ENCODE measurements at regions not wholly inside any gene's neighbourhood (a gene's known extent, or its start where the extent isn't known, plus 50 kb on each side); places are given as distances from the start of the nearest gene placed in this dataset.
"Not testable (repeated sequence)": the region's sequence is repeated elsewhere in the genome, so short reads cannot be mapped to it uniquely, and the experiment has no call there.

DNA sequence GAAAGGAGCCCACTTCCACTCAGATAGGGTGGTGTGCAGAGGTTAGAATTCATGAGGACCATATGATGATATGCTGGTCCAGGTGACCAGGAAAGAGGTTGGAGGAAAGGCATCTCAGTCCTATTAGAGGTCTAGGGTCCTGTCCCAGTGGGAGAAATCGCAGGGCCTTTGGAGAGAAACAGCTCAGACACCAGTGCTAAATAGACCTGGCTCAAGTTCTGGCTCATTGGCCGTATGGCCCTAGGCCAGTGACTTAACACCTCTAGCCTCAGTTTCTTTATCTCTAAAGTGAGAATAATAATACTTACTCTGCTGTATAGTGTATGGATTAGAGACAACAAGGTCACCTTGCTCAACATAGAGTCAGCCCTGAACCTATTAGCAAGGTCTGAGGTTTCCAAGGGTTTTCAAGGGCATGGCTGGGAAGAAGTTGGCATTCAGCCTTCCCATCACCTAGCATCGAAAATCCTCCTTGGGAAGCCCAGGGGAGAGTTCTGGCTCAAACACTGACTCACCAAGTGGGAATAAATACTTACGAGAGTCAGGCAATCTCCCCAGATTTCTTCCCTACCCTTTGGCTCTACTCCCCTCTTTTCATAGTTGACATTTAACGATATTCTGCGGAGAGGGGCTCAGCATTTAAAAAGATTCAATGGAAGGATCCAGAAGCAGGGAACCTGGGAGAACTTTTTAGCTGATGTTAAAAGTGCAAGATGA lies 473.1 kb upstream of the PODXL start:
- DNase-seq, result no peak

DNA sequence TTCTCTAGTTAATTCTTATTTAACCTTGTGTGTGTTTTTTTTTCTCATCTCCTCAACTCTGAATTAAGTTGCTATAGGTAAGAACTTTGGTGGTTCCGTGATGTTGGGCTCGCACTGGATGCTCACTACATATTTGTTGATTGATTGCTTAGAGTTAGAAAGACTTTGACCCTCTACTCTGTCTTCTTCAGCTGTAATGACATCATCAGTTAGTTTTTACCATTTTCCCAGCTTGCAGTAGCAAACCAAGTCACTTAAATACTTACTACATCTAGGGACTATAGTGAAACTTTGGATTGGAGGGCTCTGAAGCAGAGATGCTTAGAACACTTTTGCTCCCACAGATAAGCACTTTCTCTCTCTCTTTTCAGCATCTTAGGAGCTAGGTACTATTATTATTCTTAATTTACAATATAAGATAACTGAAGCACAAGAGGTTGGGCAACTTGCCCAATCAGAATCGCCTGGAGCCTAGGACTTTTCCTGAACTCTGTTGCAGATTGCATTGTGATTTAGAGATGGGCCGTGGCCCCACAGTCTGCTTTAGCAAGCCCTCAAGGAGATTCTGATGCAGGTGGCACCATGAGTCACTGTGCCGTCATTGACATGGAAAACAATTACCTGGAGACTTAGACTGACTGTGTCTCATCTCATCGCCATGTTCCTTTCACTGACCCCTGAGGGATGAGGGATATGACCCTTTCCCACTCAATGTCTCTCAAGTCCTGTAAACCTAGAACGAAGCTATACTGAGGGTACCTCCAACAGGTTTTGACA lies 471.9 kb upstream of the PODXL start:
- DNase-seq, result no peak

DNA sequence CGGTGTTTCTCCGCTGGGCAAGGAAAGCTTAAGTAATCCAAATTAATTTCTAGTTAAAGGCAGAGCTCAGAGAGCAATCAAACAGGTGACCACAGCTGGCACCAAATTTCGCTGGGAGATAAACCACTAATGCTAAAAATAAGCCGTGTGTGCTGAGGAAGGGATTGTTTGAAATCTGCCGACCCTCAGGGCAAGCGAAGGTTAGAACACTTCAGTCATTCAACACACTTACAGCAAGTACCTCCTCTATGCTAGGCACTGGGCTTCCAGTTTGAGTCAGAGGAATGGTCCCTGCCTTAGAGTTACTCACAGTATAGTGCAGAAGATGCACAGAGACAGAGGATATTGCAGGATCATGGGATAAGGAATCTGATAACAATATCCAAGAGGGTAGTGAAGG lies 467.9 kb upstream of the PODXL start:
- DNase-seq, result no peak

DNA sequence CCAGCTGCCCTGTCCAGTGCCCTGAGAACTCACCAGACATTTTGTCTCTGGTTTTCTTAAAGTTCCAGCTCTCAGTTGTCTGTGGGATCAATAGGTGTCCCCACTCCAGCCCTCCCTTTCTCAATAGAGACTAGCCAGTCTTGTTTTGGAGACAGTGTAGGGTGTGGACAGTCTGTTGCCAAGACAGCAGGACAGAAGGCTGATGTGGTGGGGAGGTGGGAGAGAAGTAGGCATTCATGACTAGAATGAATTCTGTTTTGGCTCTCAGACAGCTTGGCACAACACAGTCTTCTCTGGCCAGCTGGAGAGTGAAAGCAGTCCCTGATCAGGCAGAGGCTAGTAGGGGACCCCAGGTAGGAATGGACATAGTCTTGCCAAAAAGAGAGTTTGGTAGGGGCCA lies 467.0 kb upstream of the PODXL start:
- no peak for DNase-seq

DNA sequence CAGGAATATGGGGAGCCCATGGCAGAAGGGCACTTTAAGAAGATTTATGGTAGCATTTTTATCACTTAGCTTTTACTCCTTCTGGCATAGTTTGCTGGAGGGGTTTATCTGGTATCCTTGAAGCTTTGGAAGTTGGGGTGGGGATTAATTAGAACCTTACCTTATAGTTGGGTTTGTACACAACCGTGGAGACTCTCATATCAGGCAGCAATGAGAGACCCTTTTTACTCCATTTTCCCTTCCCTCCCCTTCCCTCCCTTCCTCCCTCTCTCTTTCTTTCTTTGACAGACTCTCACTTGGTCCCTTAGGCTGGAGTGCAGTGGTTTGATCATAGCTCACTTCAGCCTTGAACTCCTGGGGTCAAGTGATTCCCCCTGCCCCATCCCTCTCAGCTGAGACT lies 465.8 kb upstream of the PODXL start:
- no peak for DNase-seq

DNA sequence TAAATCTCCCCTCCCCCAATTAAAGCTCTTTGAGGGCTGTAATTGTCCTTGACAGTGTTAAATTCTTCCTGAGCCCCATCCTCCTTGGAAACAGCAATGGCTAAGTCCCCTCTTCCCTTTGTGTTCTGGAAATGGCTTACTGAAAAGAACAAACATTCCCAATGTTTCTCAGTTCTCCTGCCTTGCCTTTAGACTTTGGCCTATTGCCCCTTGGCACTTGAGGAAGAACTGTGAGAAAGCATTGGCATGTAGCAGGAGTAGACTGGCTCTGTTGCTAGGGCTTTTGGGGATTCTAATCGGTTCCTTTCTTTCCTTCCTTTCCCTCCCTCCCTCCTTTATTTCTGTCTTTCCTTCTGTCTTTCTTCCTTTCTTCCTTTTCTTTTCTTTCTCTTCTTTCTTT lies 463.3 kb upstream of the PODXL start:
- DNase-seq, result no peak

DNA sequence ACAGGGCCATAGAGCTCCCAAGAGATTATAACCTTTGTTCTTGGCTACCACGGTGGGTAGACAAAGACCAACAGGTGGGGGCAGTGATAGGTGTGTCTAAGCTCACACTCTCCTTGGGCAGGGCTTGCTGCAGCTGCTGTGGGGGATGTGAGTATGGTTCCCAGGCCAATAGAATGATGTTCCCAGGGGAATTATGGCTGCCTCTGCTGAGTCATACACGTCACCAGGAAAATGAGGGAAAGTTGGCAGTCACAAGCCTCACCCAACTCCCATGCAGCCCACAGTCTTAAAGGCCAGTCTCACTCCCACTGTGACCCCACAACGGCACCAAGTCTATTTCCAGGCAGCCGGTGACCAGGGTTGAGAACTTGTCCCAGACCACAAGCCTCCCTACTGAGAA lies 453.4 kb upstream of the PODXL start:
- no peak for DNase-seq

DNA sequence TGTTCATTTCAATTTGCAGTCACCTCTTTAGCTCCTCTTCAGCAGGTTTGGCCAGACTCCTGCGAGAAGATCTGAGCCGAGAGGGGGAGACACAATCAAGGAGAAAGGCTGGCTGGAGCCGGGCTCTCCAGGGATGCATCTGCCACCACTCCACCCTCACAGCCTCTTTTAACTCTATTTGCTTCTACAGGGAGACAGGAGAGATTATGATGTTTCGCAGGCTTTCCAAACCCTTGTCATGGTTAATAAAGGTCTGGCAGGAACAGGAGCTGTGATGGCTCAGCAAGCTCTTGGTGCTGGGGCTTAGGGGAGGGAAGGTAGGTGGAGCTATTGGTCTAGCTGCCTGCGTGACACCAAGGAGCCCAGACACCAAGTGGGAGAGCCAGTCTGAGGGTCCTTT lies 448.1 kb upstream of the PODXL start:
- DNase-seq, result peak in 1 of 2 experiments; percentile 16

DNA sequence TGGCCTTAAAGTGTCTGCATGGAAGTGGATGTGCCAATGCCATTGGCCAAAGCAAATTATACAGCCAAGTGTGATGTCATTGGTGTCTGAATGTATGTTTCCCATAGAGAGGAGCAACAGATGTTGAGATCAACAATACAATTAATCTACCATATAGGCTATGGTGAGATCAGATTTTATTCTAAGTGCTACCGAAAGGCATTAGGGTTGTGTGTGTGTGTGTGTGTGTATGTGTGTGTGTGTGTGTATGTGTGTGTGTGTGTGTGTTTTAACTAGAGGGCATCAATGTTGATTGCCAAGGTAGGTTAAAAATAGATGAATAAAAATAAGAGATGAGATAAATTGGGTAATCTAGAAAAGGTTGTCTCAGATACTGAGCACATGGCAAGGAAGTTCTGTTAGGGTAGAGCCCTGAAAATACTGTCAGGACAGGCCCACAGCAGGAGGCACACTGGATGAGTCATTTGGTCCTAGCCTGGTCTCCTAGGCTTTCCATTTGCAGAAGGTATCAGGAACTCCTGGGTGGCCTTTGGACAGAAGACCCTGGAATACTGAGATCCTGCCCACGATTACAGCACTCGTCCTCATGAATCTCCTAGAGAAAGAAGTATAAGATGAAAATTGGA lies 446.0 kb upstream of the PODXL start:
- DNase-seq, result no peak

DNA sequence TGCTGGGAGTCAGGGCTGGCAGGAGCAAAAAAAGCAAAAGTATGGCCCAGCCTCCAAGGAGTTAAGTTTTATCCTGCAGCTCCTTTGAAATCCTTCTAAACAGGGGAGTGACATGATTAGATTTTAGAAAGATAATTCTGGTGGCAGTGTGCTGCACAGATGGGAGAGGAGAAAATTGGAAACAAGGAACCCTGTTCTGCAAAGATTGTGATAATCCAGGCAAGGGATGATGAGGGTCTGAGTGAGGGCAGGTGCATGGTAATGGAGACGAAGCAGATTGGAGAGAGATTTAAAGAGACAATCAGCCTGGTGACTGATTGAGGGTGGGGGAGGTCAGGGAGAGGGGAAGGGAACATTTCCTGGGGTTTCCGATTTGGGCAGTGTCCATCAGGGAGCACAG lies 444.7 kb upstream of the PODXL start:
- DNase-seq, result no peak

DNA sequence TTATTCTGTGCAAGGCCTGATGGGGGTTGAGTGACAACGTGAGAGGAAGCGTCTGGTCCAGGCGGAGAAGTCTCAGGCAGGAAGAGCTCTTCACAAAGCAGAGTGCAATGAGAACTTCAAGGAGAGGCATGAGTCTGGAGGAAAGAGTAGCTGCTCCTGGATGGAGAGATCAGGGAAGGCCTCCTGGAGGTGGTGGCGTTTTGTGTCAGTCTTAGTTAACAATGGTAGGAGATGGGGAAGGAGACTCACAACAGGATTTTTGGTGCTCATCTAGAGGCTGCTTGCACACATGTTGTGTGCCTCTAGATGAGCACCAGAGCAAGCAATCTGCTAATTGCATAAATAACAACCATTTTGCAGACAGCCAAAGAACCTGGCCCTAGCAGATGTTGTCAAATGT lies 442.8 kb upstream of the PODXL start:
- no peak for DNase-seq

DNA sequence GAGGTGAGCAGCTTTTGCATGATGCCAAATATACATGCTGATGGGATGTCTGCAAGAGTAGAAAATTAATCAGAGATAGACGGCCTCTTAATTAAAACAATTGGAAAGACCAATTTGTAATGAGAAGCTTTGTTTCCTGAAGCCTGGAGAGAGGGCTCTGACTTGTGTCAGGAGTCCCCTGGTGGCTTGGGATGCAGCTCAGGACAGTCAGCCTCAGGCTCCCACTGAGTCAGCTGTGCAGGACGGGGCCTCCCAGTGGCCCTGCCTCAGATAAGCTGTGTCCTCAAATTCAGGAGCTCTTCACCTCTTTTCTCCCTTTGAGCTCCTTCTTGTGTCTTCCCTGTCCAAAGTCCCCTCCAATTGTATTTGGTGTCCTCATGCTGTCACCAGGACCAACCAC lies 438.9 kb upstream of the PODXL start:
- DNase-seq, result no peak

DNA sequence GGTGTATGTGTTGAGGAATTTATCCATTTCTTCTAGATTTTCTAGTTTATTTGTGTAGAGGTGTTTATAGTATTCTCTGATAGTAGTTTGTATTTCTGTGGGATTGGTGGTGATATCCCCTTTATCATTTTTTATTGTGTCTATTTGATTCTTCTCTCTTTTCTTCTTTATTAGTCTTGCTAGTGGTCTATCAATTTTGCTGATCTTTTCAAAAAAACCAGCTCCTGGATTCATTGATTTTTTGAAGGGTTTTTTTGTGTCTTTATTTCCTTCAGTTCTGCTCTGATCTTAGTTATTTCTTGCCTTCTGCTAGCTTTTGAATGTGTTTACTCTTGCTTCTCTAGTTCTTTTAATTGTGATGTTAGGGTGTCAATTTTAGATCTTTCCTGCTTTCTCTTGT lies 424.6 kb upstream of the PODXL start:
- not testable (repeated sequence) for DNase-seq

DNA sequence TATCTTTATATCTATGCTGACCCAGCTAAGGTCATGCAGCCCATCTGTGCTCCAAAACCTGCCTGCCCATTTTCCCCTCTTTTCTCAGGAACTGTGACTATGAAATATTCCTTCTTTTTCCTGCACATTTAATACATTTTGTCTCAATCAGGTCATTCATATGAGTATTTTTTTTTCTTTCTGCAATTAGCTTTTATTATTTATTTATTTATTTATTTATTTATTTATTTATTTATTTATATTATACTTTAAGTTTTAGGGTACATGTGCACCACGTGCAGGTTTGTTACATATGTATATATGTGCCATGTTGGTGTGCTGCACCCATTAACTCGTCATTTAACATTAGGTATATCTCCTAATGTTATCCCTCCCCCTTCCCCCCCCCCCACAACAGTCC lies 421.7 kb upstream of the PODXL start:
- DNase-seq, result not testable (repeated sequence)

DNA sequence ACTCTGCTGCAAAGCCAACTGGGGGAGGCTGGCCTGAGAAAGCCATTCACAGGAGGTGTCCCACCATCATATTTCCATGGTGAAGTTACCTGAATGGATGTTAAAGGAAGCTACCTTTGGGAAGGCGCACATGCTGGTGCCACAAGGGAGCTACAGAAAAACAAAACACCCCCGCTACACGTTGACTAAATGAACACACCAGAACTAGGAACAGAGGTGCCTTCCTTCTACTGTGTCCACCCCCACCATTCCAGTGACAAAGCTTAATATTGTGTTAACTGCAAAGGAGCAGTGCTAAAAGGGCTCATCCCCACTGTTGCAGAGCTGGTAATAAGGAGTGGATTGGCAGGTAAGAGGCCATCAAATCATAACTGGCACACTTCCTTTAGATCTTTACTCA lies 420.0 kb upstream of the PODXL start:
- DNase-seq, result no peak

DNA sequence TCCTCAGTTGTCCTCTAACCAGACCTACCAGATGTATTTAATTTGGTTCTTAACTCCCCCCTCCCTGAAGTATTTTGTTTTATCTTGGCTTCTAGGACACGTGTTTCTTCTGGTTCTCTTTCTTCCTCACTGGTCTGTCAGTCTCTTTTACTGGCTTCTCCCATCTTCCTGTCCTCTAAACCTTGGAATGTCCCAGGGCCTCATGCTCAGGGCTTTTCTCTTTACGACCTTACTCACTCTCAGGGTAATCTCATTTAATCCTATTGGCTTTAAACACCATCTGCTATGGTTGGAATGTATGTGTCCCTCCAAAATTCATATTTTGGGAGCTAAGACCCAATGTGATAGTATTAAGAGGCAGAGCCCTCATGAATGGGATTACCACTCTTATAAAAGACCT lies 418.2 kb upstream of the PODXL start:
- no peak for DNase-seq

DNA sequence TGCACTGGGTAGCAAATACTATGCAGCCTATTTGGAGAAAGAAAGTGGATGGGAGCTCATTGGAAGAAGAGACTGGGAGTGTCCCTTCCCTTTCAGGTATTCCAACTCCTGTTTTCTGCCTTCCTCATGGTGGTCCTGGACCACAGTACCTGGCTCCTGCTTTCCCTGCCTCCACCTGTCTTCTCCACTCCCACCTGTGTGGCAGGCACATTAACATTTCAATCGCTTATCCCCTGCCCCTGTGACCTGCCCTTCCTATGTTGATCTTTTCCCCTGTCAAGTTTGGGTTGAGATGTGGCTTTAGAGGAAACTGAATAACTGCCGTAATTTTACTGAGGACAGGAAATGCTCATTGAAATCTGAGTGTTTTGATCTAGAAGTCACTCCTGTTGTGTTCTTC lies 415.8 kb upstream of the PODXL start:
- no peak for DNase-seq

DNA sequence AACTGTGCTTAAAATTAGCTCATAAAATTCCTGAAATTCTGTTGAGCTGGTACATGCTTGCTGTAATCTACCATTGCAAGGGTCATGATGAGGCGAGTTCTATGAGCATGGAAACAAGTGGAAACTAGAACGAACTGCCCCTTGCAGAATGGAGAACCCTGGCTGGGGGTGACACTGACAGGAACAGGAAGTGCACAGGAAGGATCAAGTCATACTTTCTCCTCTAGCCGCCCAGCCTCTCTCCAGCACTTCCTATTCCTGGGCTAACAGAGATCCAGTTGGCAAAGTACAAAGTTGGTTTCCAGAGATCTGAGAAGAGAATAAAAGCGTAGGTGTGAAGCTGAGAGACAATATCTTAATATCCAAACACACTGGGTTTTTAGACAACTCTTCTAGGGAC lies 414.2 kb upstream of the PODXL start:
- no peak for DNase-seq

DNA sequence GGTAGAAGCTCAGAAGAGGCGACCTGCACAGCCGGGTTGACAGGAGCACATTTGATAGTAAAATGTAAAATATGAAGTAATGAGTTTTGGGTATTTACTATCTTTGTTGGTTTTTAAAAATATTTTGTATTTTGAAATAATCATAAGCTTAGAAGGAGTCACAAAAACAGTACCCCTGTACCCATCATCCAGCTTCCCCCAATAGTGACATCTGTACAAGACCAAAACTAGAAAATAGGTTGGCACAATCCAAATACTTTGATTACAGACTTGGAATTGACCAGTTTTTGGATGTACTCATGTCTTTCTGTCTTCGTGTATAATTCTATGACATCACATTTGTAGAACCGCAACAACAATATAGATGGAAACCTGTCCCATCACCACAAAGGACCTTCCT lies 413.1 kb upstream of the PODXL start:
- no peak for DNase-seq

DNA sequence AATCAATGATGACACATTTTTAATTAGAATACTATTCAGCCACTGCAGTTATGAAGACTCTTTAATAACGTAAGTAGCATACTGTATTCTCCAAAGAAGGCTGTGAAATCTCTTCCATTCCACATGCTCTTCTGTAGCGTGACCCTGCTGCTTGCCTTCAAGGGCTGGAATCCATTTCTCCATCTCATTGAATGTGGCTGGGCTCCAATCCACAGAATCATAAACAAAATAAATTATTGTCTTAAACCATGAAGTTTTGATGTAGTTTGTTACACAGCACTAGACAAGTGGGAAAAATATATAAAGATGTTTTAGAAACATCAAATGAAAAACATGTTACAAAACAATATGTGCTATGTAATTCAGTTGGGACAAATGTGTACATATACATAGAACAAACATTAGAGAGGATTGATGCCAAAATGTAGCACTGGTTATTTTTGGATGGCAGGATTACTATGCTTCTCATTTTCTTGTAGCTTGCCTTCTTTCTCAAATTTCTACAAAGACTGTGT lies 410.8 kb upstream of the PODXL start:
- no peak for DNase-seq

DNA sequence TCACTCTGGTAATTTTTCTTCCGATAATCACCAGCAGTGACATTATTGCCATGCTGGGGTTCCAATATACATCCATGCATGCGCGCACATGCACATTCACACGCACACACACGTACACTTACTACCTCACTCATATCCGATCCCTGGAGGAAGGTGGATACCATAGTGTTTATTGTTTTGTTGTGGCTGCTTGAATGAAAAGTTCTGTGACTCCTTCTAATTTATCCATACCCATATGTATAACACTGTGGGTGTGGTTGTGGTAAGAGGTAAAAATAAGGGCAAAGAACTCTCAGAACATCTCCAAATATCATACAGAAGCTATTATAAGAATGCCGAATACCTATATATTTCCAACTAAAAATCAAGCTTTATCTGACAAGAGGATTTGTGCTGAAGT lies 407.8 kb upstream of the PODXL start:
- DNase-seq, result no peak

DNA sequence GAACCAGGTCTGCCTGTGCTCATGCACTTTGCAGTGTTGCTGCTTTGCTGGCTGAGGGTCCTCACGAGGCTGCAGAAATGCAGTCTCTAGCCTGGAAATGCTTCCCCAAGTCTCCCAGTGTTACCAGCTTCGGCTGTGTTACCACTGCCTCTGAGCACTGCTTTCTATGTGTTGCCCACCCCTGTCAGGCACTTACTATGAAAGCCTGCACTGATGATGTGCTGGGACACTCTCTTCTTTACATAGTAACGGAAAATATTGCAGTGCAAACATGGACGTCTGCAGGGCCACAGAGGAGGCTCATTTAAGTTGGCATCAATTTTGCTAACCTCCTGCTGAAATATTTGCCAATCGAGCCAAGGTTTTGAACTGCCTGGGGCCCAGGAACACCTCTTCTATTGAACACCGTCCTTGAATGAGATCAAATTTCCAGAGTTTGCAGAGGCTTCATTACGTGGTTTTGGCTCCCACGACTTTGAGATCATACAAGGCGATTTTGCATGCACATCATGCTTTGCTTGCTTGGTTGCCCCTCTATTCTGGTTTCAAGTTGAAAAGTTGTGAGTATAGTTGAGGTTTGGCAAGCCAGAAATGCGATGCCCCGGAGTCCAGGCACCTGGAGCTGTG lies 404.7 kb upstream of the PODXL start:
- no peak for DNase-seq

DNA sequence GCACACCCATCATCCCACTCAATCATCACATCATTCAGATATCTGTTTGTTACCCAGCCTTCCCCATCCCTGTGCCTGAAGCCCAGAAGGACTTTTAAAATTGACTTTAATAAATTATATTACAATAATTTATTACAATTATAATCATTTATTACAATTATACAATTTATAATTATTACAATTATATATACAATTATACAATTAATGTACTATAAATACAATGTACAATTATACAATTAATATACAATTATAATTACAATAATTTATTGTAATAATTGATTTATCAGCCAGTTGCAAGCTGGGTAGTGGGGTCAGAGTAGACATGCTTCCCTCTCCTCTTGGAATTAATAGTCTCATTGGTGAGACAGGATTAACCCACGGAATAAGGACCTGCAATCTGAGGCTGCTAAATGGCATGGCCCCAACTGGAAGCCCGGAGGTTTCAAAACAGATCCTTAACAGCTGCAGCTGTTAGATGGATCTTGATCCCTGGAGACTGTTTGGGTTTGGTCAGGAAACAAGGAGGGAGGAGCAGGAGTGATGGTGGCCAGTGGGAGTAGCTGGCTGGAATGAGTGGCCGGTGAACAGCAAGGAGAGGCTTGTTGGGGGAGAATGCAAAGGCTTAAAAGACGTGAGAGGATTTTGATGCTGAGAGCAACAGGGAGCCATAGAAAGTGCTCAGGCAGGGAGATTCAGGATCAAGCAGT lies 402.8 kb upstream of the PODXL start:
- no peak for DNase-seq

All from NCI-H1930 (cell line).